IgD-negative memory B cell (primary cell): ENCODE measurements at regions not wholly inside any gene's neighbourhood (a gene's known extent, or its start where the extent isn't known, plus 50 kb on each side); places are given as distances from the start of the nearest gene placed in this dataset.
"Not testable (repeated sequence)": the region's sequence is repeated elsewhere in the genome, so short reads cannot be mapped to it uniquely, and the experiment has no call there.

Source experiments
- H3K27ac Mint-ChIP-seq, 3 donors: one replicate each; pipeline ENCODE4 v1.8.0; 2020 to 2022; ENCODE audit warnings: mild to moderate bottlenecking in 3 of 3, mixed read lengths in 3 of 3, moderate library complexity in 1 of 3
- H3K27me3 Mint-ChIP-seq: one replicate; pipeline ENCODE4 v1.8.0; 2021; ENCODE audit warnings: mixed read lengths
- H3K36me3 Mint-ChIP-seq: one replicate; pipeline ENCODE4 v1.8.0; 2020; ENCODE audit warnings: mild to moderate bottlenecking, mixed read lengths
- H3K4me1 Mint-ChIP-seq, 3 donors: one replicate each; pipeline ENCODE4 v1.8.0; 2020 to 2022; ENCODE audit warnings: mixed read lengths in 3 of 3, mild to moderate bottlenecking in 1 of 3
- H3K4me3 Mint-ChIP-seq, 4 donors: one replicate each; pipeline ENCODE4 v1.8.0; 2020 to 2022; ENCODE audit warnings: mild to moderate bottlenecking in 4 of 4, mixed read lengths in 4 of 4, moderate library complexity in 3 of 4
- H3K9me3 Mint-ChIP-seq, 3 donors: one replicate each; pipeline ENCODE4 v1.8.0; 2020 to 2021; ENCODE audit warnings: mixed read lengths in 3 of 3, mild to moderate bottlenecking in 1 of 3

DNA sequence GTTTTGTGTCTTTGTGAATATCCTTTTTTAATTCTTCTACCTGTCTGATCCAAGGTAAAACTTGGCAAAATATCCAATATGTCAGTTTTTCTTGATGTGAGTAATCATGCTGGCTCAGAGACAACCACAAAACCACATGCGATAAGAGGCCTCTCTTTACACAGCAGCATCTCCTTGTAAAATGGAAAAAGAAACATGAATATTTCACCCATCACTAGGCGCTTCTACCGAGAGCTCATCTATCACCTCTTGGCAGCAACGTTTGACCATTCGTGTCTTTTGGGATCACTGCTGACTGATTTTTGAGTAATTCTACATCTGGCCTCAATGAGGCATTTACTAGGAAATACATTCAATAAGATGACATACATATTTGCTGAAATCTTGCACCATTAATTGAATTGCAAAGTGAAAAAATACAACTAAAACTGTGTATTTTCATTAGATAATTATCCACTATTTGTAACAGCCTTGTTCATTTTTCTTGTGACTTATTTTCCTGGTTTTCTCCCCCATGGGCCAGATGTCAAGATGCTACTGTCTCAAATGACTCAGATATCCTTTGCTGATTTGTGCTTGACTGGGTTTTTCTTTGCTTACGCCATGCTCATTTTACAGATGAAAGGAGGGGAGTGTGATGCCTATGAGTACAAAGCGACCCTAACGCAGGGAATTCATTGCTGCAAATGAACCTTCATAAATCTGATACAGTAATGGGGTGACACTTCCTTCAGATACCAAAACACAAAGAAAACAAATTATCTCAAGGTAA is 467.5 kb downstream of the FBXO15 start:
- H3K27me3 Mint-ChIP-seq: no peaks in the 10 kb centered on the region
- peaks cover 0 to 3% (median 0%) of the 10 kb centered on the region in 3 donors for H3K9me3 Mint-ChIP-seq
- no peaks in the 10 kb centered on the region for H3K4me1 Mint-ChIP-seq
- H3K36me3 Mint-ChIP-seq: no peaks in the 10 kb centered on the region
- H3K27ac Mint-ChIP-seq: no peak overlapping the region
- no peak overlapping the region for H3K4me3 Mint-ChIP-seq

DNA sequence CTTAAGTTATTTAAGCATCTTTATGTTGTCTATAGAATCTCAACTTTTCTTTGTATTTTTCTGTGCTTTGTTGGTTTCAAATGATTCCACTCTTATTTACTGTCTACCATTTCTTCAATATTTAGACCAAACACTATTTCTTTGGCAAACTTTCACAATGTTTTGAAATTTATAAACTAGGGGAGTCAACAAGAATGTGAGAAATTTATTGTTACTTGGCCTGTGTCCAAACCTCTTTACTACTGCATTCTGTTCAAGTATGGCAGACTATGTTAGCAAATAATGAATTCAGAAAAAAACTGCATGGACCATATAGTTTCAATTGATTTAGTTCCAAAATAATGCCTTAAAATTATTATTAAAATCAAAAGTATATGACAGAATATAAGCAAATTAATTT is 470.2 kb downstream of the FBXO15 start:
- peaks cover 0 to 3% (median 0%) of the 10 kb centered on the region in 3 donors for H3K9me3 Mint-ChIP-seq
- no peak overlapping the region for H3K4me3 Mint-ChIP-seq
- no peaks in the 10 kb centered on the region for H3K27me3 Mint-ChIP-seq
- H3K27ac Mint-ChIP-seq: no peak overlapping the region
- no peaks in the 10 kb centered on the region for H3K36me3 Mint-ChIP-seq
- no peaks in the 10 kb centered on the region for H3K4me1 Mint-ChIP-seq

DNA sequence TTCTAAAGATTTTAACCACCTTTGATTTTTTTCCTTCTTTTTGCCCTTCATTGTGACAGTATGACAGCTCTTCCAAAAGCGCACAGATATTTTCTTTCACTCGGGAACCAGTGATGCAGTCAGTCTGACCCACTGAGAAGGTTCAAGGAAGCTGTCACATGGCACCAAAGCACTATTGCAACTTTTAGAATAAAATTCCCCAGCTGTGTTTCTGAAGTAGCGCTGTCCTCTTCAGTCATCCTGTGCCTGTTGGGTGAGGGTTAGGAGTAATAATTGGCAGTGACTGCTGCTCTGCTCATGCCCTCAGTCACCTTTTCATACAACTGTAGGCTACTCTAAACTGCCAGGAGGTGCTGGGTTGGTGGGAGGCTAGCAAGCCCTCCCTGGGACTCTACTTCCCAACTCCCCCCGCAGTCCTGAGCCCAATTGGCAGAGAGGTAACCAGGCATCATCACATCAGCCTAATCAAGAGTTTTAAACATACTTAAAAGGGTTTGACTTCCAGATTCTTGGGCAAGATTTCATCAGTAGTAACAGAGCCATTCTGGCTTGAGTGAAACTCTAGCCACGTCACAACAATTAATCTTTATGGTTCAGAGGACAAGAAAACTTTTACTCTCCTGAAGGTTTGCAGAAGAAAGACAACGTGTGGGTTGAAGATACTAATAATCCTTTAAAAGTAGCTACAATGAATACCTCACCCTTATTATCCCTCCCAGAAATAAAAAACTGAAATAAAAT is 473.3 kb downstream of the FBXO15 start:
- Mint-ChIP-seq H3K27me3 (peaks cover 2% of the 10 kb centered on the region), H3K9me3 (peaks cover 0 to 2% (median 2%) of the 10 kb centered on the region in 3 donors), H3K36me3 (no peaks in the 10 kb centered on the region), H3K27ac (no peak overlapping the region), H3K4me3 (no peak overlapping the region), H3K4me1 (no peaks in the 10 kb centered on the region)

DNA sequence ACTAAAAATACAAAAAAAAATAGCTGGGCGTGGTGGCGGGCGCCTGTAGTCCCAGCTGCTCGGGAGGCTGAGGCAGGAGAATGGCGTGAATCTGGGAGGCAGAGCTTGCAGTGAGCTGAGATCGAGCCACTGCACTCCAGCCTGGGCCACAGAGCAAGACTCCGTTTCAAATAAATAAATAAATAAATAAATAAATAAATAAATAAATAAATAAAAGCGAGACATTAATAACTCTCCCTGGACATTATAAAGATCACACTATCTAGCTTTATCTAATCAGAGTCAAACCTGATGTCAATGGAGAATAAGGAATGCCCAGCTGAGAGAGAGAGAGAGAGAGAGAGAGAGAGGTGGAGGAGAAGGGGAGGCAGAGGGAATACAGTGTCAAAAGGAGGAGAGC is 476.2 kb downstream of the FBXO15 start:
- not testable (repeated sequence) for H3K9me3 Mint-ChIP-seq, H3K4me1 Mint-ChIP-seq, H3K27ac Mint-ChIP-seq, H3K27me3 Mint-ChIP-seq, H3K36me3 Mint-ChIP-seq, H3K4me3 Mint-ChIP-seq

DNA sequence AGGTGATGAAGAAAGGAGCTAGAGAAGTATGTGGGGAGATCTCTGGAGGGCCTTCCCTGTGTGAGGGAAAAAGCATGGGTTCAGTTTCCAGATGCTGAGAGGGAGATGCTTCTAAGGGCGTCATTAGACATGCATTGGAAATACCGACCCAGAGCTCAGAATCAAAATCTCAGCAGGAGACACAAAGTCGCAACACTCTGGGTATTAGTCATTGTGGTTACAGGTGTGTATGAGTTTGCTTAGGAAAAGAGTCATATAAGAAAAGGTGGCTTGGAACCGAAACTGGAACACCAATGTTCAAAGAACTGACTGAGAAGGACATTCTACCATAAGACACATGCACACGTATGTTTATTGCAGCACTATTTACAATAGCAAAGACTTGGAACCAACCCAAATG is 477.1 kb downstream of the FBXO15 start:
- Mint-ChIP-seq H3K4me3 (no peak overlapping the region), H3K27ac (no peak overlapping the region), H3K27me3 (peaks cover 2% of the 10 kb centered on the region), H3K36me3 (no peaks in the 10 kb centered on the region), H3K4me1 (no peaks in the 10 kb centered on the region), H3K9me3 (peaks cover 0 to 3% (median 2%) of the 10 kb centered on the region in 3 donors)

DNA sequence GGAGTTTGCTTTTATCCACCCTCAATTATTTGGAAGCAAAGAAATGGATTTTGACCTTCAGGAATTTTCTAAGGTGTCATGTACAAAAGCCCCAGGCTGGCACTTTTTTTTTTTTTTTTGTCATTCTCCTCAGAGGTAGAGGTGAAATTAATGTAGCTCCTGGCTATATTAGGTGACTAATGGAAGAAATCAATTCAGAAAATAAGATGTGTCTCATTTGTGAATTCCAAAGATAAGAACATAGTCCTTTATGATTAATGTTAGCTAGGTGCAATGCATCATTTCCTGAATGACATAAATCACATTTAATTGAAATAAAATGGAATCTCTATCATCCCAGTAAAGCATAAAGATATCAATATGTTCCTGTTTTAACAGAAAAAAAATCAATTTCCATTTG is 477.6 kb downstream of the FBXO15 start:
- Mint-ChIP-seq H3K9me3 (peaks cover 0 to 4% (median 0%) of the 10 kb centered on the region in 3 donors), H3K27me3 (peaks cover 2% of the 10 kb centered on the region), H3K4me1 (no peaks in the 10 kb centered on the region), H3K36me3 (no peaks in the 10 kb centered on the region), H3K27ac (no peak overlapping the region), H3K4me3 (no peak overlapping the region)

DNA sequence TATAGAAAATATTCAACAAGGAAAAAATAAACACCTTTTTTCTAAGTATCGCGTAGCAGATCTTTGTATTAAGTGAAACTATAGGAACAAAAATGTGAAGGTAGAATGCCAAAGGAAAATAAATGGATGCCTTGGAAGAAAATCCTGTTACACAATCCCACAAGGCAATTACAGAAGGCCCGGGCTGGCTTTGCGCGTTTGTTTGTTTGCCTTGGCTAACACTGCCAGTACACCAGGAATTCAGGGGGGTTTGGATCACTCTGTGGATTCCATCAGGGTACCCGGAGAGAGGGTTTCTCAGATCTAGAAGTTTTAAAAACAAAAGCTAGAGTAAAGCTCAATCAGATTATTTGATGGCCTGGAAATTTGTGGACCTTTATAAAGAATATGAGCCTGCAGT is 478.3 kb downstream of the FBXO15 start:
- Mint-ChIP-seq H3K4me3 (no peak overlapping the region), H3K36me3 (no peaks in the 10 kb centered on the region), H3K27ac (no peak overlapping the region), H3K27me3 (peaks cover 2% of the 10 kb centered on the region), H3K9me3 (peaks cover 0 to 4% (median 0%) of the 10 kb centered on the region in 3 donors), H3K4me1 (no peaks in the 10 kb centered on the region)

DNA sequence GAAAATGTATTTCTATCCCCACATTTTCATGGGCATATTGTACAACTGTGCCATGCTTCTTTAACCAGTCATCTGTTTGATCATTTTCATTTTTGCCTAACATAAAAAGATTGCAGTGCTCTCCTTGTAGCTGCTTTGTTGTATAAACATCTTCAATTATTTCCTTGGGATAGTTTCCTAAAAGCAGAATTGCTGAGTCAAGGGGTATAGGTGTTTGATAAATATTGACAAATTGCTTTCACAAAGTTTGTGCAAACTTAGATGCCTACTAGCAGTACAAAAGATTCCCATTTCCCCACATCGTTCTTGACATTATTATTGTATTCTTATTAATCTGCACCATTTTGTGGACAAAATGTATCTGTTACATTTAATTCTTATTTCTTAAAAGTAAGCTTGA is 479.6 kb downstream of the FBXO15 start:
- H3K27ac Mint-ChIP-seq: no peak overlapping the region
- H3K9me3 Mint-ChIP-seq: peaks cover 0 to 4% (median 0%) of the 10 kb centered on the region in 3 donors
- H3K36me3 Mint-ChIP-seq: no peaks in the 10 kb centered on the region
- no peak overlapping the region for H3K4me3 Mint-ChIP-seq
- no peaks in the 10 kb centered on the region for H3K4me1 Mint-ChIP-seq
- peaks cover 2% of the 10 kb centered on the region for H3K27me3 Mint-ChIP-seq

DNA sequence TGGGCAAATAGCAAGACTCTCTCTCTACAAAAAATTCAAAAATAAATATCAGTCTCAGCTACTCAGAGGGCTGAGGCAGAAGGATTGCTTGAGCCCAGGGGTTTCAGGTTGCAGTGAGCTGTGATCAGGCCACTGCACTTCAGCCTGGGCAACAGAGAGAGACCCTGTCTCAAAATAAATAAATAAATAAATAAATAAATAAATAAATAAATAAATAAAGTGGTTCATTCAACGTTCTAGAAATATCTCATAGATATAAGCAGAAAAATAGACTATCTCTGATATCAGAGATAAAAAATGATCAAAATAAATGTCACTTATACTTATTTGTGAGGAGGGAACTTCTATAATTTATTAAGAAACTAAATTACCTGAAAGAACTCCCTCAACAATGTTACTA is 480.9 kb downstream of the FBXO15 start:
- H3K4me3 Mint-ChIP-seq: no peak overlapping the region
- peaks cover 0 to 7% (median 0%) of the 10 kb centered on the region in 3 donors for H3K9me3 Mint-ChIP-seq
- no peaks in the 10 kb centered on the region for H3K4me1 Mint-ChIP-seq
- no peaks in the 10 kb centered on the region for H3K36me3 Mint-ChIP-seq
- H3K27me3 Mint-ChIP-seq: peaks cover 2% of the 10 kb centered on the region
- H3K27ac Mint-ChIP-seq: no peak overlapping the region

DNA sequence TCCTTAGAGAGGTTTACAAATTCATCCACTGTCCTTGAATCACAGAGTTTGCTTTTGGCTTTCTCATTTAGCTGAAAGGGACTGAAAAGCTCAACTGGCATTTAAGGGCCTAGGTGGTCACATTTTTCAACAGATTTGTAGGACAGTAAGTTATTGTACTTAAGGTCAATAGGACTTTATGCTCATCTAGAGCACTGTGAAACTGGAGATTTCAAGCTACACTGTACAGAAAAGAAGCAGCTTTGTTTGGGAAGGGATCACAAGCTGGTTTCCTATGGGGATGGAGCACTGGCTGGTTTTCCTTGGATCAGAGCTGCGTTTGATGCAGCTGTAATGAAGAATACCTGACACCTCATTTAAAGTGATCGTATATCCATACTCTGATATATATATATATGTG is 482.7 kb downstream of the FBXO15 start:
- Mint-ChIP-seq H3K9me3 (peaks cover 0 to 5% (median 0%) of the 10 kb centered on the region in 3 donors), H3K27me3 (peaks cover 2% of the 10 kb centered on the region), H3K36me3 (no peaks in the 10 kb centered on the region), H3K4me3 (no peak overlapping the region), H3K27ac (no peak overlapping the region), H3K4me1 (no peaks in the 10 kb centered on the region)

DNA sequence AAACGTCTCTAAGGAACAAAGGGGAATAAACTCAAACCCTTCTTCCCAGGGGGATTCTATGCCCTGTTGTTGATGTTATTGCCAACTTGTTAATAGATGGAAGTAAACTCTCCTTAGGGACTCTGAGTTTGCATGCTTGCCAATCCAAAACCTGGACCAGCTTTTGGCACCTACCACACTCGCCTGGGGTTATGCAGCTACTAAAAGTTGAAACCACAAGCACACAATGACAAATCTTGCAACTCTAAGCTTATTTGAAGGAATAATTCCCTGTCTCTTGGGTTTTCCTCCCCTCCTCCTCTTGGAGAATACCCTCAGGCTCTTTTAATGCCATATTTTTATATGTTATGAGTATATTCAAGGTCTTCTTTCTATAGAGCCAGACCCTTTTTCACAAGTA is 484.1 kb downstream of the FBXO15 start:
- Mint-ChIP-seq H3K36me3 (no peaks in the 10 kb centered on the region), H3K27ac (no peak overlapping the region), H3K4me1 (no peaks in the 10 kb centered on the region), H3K9me3 (peaks cover 0 to 7% (median 0%) of the 10 kb centered on the region in 3 donors), H3K27me3 (no peaks in the 10 kb centered on the region), H3K4me3 (no peak overlapping the region)

DNA sequence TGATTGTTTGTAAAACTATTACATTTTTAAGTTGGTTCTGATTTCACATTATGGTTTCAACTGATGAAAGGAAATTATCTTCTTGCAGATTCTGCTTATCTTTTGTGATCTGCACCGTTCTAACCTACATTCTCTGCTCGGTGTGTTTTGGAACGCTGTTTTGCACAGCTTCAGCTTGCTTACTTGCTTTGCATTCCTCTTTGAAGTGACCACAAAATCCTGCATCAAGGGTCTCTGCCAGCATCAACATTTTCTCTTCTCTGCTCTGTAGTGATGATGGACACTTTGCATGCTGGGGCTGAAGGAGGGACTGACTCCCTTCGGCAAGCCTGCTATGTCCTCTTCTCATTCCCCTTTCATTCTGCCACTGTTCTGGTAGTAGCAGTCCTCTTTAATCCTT is 485.2 kb downstream of the FBXO15 start:
- no peaks in the 10 kb centered on the region for H3K36me3 Mint-ChIP-seq
- no peak overlapping the region for H3K27ac Mint-ChIP-seq
- peaks cover 0 to 7% (median 3%) of the 10 kb centered on the region in 3 donors for H3K9me3 Mint-ChIP-seq
- H3K4me3 Mint-ChIP-seq: no peak overlapping the region
- H3K27me3 Mint-ChIP-seq: no peaks in the 10 kb centered on the region
- H3K4me1 Mint-ChIP-seq: no peaks in the 10 kb centered on the region

DNA sequence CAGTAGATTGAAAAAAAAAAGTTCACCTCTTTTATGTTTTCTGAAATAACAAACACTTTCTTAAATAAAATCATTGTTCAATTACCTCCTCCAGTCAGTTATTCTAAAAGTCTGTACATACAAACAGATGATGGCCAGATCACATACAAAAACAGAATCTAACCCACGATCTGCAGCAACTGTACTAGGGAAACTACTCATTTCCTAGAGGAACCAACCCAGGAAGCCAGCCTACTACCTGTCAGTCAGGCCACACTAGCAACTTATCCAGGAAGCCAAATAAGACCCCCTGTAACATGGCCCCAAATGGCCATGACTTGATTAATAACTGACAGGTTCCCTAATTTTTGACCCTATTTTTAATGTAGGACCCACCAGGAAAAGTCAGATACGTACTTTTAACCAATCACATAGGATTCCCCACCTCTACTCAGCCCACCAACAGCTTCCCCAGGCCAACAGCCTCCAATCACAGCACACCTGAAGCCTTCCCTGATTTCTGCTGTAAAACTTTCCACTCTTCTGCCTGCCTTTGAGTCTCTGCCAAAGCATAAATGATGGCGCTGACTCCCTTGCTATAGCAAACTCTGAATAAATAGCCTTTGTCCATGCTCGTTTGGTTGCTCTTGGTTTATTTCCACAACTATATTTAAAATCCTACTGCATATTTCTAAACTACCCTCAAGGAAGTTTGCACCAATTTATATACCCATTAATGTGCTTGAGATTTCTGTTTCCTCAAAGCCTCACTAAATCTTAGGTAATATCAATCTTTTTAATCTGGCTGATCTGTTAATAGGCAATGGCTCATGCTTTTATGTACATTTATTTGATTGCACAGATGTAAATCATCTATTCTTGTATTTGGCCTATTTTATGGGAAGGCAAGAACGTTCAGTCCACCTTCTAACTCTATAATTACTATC is 486.4 kb downstream of the FBXO15 start:
- Mint-ChIP-seq H3K36me3 (no peaks in the 10 kb centered on the region), H3K9me3 (peaks cover 0 to 7% (median 3%) of the 10 kb centered on the region in 3 donors), H3K27ac (no peak overlapping the region), H3K4me1 (no peaks in the 10 kb centered on the region), H3K27me3 (no peaks in the 10 kb centered on the region), H3K4me3 (no peak overlapping the region)

DNA sequence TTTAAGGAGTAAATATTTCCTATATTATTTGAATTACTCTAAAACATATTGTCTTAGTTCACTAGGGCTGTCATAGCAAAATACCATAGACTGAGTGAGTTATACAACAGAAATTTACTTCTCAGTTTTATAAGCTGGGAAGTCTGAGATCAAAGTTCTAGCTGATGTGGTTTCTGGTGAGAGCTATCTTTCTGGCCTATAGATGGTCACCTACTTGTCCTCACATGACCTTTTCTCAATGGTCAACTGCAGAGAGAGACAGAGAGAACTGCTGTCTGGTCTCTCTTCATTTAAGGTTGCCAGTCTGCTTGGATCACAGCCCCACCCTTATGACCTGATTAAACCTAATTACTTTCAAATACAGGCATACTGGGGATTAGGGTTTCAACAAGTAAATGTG is 490.9 kb downstream of the FBXO15 start:
- Mint-ChIP-seq H3K27me3 (no peaks in the 10 kb centered on the region), H3K4me3 (no peak overlapping the region), H3K9me3 (peaks cover 0 to 3% (median 3%) of the 10 kb centered on the region in 3 donors), H3K27ac (no peak overlapping the region), H3K4me1 (no peaks in the 10 kb centered on the region), H3K36me3 (no peaks in the 10 kb centered on the region)

DNA sequence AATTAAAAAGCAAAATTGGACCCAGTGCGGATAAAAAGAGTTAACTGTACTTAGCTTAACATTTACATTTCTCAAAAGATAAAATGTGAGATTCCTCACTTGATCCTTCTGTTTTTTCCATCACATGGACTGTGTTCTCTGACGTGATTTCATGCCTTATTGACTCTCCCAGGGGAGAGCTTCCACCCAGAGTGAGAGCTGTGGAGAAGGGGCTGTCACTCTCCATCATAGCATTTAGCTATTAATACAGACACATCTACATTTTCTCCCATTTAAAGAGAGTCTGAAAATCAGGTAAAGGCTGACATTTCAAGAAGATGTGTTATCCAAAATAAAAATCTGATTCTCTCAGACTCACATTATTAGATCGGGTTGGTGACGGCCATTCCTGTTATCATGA is 493.8 kb downstream of the FBXO15 start:
- Mint-ChIP-seq H3K36me3 (no peaks in the 10 kb centered on the region), H3K9me3 (peaks cover 0 to 3% (median 0%) of the 10 kb centered on the region in 3 donors), H3K27me3 (no peaks in the 10 kb centered on the region), H3K4me1 (no peaks in the 10 kb centered on the region), H3K4me3 (no peak overlapping the region), H3K27ac (no peak overlapping the region)
